ENCODE measurements at regions not wholly inside any gene's neighbourhood (a gene's known extent, or its start where the extent isn't known, plus 50 kb on each side); places are given as distances from the start of the nearest gene placed in this dataset.

- POLR2A ChIA-PET = no interaction called here
- no peaks in the 10 kb centered on the region for H3K9me3 ChIP-seq
- H3K4me2 ChIP-seq = no peak overlapping the region
- CTCF ChIA-PET = interaction anchor here (0.7 kb wide), 1 partner anchor 66 kb away, joined by 3 read pairs; no protein-coding TSS in a partner anchor
- H3K27me3 ChIP-seq (ENCODE audit: insufficient read depth) = no peaks in the 10 kb centered on the region
- no peak for DNase-seq
- TF ChIP-seq EP300 (IDR thresholded peaks at IDR 0.05; ENCODE audit: borderline replicate concordance in 1 of 2, low read depth in 1 of 2, low read length in 1 of 2) (no peak), GATA2 (CRISPR knock-in tag; IDR thresholded peaks at IDR 0.05) (no peak), EZH2phosphoT487 (IDR thresholded peaks at IDR 0.05; ENCODE audit: borderline replicate concordance, low read depth) (no peak), PBX3 (IDR thresholded peaks at IDR 0.05) (no peak), TAF1 (IDR thresholded peaks at IDR 0.05; ENCODE audit: borderline replicate concordance, low read depth, low read length) (no peak)
- WGBS (ENCODE audit: low lambda C conversion rate) = 23% methylated on average over 3 of the region's 3 CpGs
- no peaks in the 10 kb centered on the region for H3K36me3 ChIP-seq (replicated peaks in 1 of 2; ENCODE audit: control insufficient read depth in 1 of 2, insufficient read depth in 2 of 2, low read length in 1 of 2)
- no peak overlapping the region for H3K4me3 ChIP-seq (ENCODE audit: low read depth in 2 of 2, low read length in 1 of 2)
- no peaks in the 10 kb centered on the region for H3K79me2 ChIP-seq (ENCODE audit: insufficient read depth)
- no peaks in the 10 kb centered on the region; a peak in 1 of 4 replicates for H3K4me1 ChIP-seq (ENCODE audit: control insufficient read depth in 1 of 2, insufficient read depth in 2 of 2, low read depth in 1 of 2, low read length in 1 of 2)
- no peak overlapping the region for H2AFZ ChIP-seq (ENCODE audit: low read depth)
- H3K9ac ChIP-seq = no peak overlapping the region
- H3F3A ChIP-seq (replicated peaks; ENCODE audit: insufficient read depth) = no peaks in the 10 kb centered on the region
- H3K27ac ChIP-seq (ENCODE audit: low read depth in 2 of 2, low read length in 1 of 2) = no peak overlapping the region
- H4K20me1 ChIP-seq (ENCODE audit: insufficient read depth) = no peaks in the 10 kb centered on the region
- no peaks in the 10 kb centered on the region; the same call in 1 of the 2 replicates for H3K9me2 ChIP-seq
These were observed 104.9 kb upstream of the CDH10 start for GRCh38 chr5:24749701-24750100.

GRCh38 chr5:24747327-24747726 lies 102.5 kb upstream of the CDH10 start:
- TF ChIP-seq FOSL2 (IDR thresholded peaks at IDR 0.05; ENCODE audit: borderline replicate concordance, low read depth) (no peak), FOXM1 (IDR thresholded peaks at IDR 0.05; ENCODE audit: low read depth) (no peak), FOXJ3 (CRISPR knock-in tag; IDR thresholded peaks at IDR 0.05) (no peak), EZH2phosphoT487 (IDR thresholded peaks at IDR 0.05; ENCODE audit: borderline replicate concordance, low read depth) (no peak), CTCF (IDR thresholded peaks at IDR 0.05) (peak; percentile 34)
- Histone ChIP-seq H3K27ac (ENCODE audit: low read depth in 2 of 2, low read length in 1 of 2) (no peak overlapping the region), H2AFZ (ENCODE audit: low read depth) (no peak overlapping the region), H3K9me2 (no peaks in the 10 kb centered on the region; the same call in 1 of the 2 replicates), H3K4me3 (ENCODE audit: low read depth in 2 of 2, low read length in 1 of 2) (no peak overlapping the region), H3K36me3 (replicated peaks in 1 of 2; ENCODE audit: control insufficient read depth in 1 of 2, insufficient read depth in 2 of 2, low read length in 1 of 2) (no peaks in the 10 kb centered on the region), H3F3A (replicated peaks; ENCODE audit: insufficient read depth) (no peaks in the 10 kb centered on the region), H3K9ac (no peak overlapping the region), H3K4me2 (no peak overlapping the region), H3K4me1 (ENCODE audit: control insufficient read depth in 1 of 2, insufficient read depth in 2 of 2, low read depth in 1 of 2, low read length in 1 of 2) (no peaks in the 10 kb centered on the region; a peak in 1 of 4 replicates), H3K9me3 (no peaks in the 10 kb centered on the region), H4K20me1 (ENCODE audit: insufficient read depth) (no peaks in the 10 kb centered on the region), H3K27me3 (ENCODE audit: insufficient read depth) (no peaks in the 10 kb centered on the region), H3K79me2 (ENCODE audit: insufficient read depth) (no peaks in the 10 kb centered on the region)
- no peak for DNase-seq
- ChIA-PET CTCF (no interaction called here), POLR2A (no interaction called here)
- 6% methylated on average over 6 of the region's 6 CpGs for WGBS (ENCODE audit: low lambda C conversion rate)

Data from SK-N-SH (cell line).